Neuron (in vitro differentiated cells): ENCODE measurements at regions not wholly inside any gene's neighbourhood (a gene's known extent, or its start where the extent isn't known, plus 50 kb on each side); places are given as distances from the start of the nearest gene placed in this dataset.

Experiments used
- H2AFZ ChIP-seq: one replicate; pipeline ENCODE4 v1.6.1; 2013; ENCODE audit warnings: low read depth, mild to moderate bottlenecking, inconsistent platforms, low read length, moderate library complexity
- H3K27me3 ChIP-seq: one replicate; pipeline ENCODE4 v1.6.1; 2013; ENCODE audit warnings: low read length; ENCODE audit not compliant: insufficient read depth
- H3K36me3 ChIP-seq: one replicate; pipeline ENCODE4 v1.6.1; 2013; ENCODE audit warnings: low read length; ENCODE audit not compliant: insufficient read depth
- H3K4me1 ChIP-seq: one replicate; pipeline ENCODE4 v1.6.1; 2013; ENCODE audit warnings: low read length; ENCODE audit not compliant: insufficient read depth
- H3K4me3 ChIP-seq: 2 replicates; pipeline ENCODE4 v1.5.1; 2013; ENCODE audit warnings: mild to moderate bottlenecking, low read length, moderate library complexity
- H3K9me3 ChIP-seq: one replicate; pipeline ENCODE4 v1.6.1; 2013; ENCODE audit warnings: low read length

- no peaks in the 10 kb centered on the region for H3K4me1 ChIP-seq
- H3K9me3 ChIP-seq: no peaks in the 10 kb centered on the region
- no peak overlapping the region for H3K4me3 ChIP-seq
- H3K36me3 ChIP-seq: no peaks in the 10 kb centered on the region
- H2AFZ ChIP-seq: no peak overlapping the region
- H3K27me3 ChIP-seq: no peaks in the 10 kb centered on the region
Measured at GRCh38 chr3:137061186-137061585, 103.4 kb downstream of the IL20RB start.

GRCh38 chr3:137062250-137062649 lies 104.5 kb downstream of the IL20RB start:
- H3K4me3 ChIP-seq: no peak overlapping the region
- H2AFZ ChIP-seq: no peak overlapping the region
- no peaks in the 10 kb centered on the region for H3K9me3 ChIP-seq
- H3K27me3 ChIP-seq: no peaks in the 10 kb centered on the region
- H3K36me3 ChIP-seq: no peaks in the 10 kb centered on the region
- no peaks in the 10 kb centered on the region for H3K4me1 ChIP-seq

- Histone ChIP-seq H3K4me1 (no peaks in the 10 kb centered on the region), H3K4me3 (no peak overlapping the region), H3K27me3 (no peaks in the 10 kb centered on the region), H3K36me3 (no peaks in the 10 kb centered on the region), H2AFZ (no peak overlapping the region), H3K9me3 (no peaks in the 10 kb centered on the region)
Measured at GRCh38 chr3:137065381-137065780, 107.6 kb downstream of the IL20RB start.

- H3K36me3 ChIP-seq: no peaks in the 10 kb centered on the region
- no peaks in the 10 kb centered on the region for H3K4me1 ChIP-seq
- H3K27me3 ChIP-seq: no peaks in the 10 kb centered on the region
- H3K4me3 ChIP-seq: no peak overlapping the region
- H2AFZ ChIP-seq: no peak overlapping the region
- no peaks in the 10 kb centered on the region for H3K9me3 ChIP-seq
Measured at GRCh38 chr3:137066092-137066491, 108.3 kb downstream of the IL20RB start.

- no peaks in the 10 kb centered on the region for H3K9me3 ChIP-seq
- no peaks in the 10 kb centered on the region for H3K4me1 ChIP-seq
- H2AFZ ChIP-seq: no peak overlapping the region
Measured at GRCh38 chr3:137071104-137071503, 113.3 kb downstream of the IL20RB start.

GRCh38 chr3:137075020-137075419 lies 117.2 kb downstream of the IL20RB start:
- H3K9me3 ChIP-seq: no peaks in the 10 kb centered on the region
- no peak overlapping the region for H3K4me3 ChIP-seq
- no peaks in the 10 kb centered on the region for H3K27me3 ChIP-seq
- no peaks in the 10 kb centered on the region for H3K36me3 ChIP-seq
- H2AFZ ChIP-seq: no peak overlapping the region
- peaks cover 11% of the 10 kb centered on the region for H3K4me1 ChIP-seq

More at GRCh38 chr3:137071104-137071503, 113.3 kb downstream of the IL20RB start:
- no peaks in the 10 kb centered on the region for H3K27me3 ChIP-seq
- H3K36me3 ChIP-seq: no peaks in the 10 kb centered on the region
- no peak overlapping the region for H3K4me3 ChIP-seq

- Histone ChIP-seq H3K27me3 (no peaks in the 10 kb centered on the region), H3K4me1 (peaks cover 12% of the 10 kb centered on the region), H3K9me3 (no peaks in the 10 kb centered on the region), H3K4me3 (no peak overlapping the region), H2AFZ (no peak overlapping the region), H3K36me3 (no peaks in the 10 kb centered on the region)
Measured at GRCh38 chr3:137078040-137078439, 120.3 kb downstream of the IL20RB start.

GRCh38 chr3:137079571-137079970 lies 121.8 kb downstream of the IL20RB start:
- H3K4me3 ChIP-seq: no peak overlapping the region
- no peaks in the 10 kb centered on the region for H3K9me3 ChIP-seq
- H3K4me1 ChIP-seq: peaks cover 12% of the 10 kb centered on the region
- no peaks in the 10 kb centered on the region for H3K36me3 ChIP-seq
- H2AFZ ChIP-seq: no peak overlapping the region
- H3K27me3 ChIP-seq: no peaks in the 10 kb centered on the region

GRCh38 chr3:137081711-137082110 lies 123.9 kb downstream of the IL20RB start:
- H3K27me3 ChIP-seq: no peaks in the 10 kb centered on the region
- H3K36me3 ChIP-seq: no peaks in the 10 kb centered on the region
- H3K4me1 ChIP-seq: peaks cover 12% of the 10 kb centered on the region
- H3K9me3 ChIP-seq: no peaks in the 10 kb centered on the region
- no peak overlapping the region for H3K4me3 ChIP-seq
- H2AFZ ChIP-seq: no peak overlapping the region

GRCh38 chr3:137082763-137083162 lies 125.0 kb downstream of the IL20RB start:
- no peak overlapping the region for H3K4me3 ChIP-seq
- H3K36me3 ChIP-seq: no peaks in the 10 kb centered on the region
- H3K27me3 ChIP-seq: no peaks in the 10 kb centered on the region
- H3K9me3 ChIP-seq: no peaks in the 10 kb centered on the region
- H2AFZ ChIP-seq: no peak overlapping the region
- H3K4me1 ChIP-seq: peaks cover 12% of the 10 kb centered on the region

- H3K4me3 ChIP-seq: no peak overlapping the region
- H2AFZ ChIP-seq: no peak overlapping the region
- no peaks in the 10 kb centered on the region for H3K27me3 ChIP-seq
- H3K4me1 ChIP-seq: peaks cover 12% of the 10 kb centered on the region
- H3K9me3 ChIP-seq: no peaks in the 10 kb centered on the region
- no peaks in the 10 kb centered on the region for H3K36me3 ChIP-seq
Measured at GRCh38 chr3:137083332-137083731, 125.5 kb downstream of the IL20RB start.

GRCh38 chr3:137084586-137084985 lies 126.8 kb downstream of the IL20RB start:
- no peaks in the 10 kb centered on the region for H3K27me3 ChIP-seq
- H3K36me3 ChIP-seq: no peaks in the 10 kb centered on the region
- no peak overlapping the region for H2AFZ ChIP-seq
- H3K9me3 ChIP-seq: no peaks in the 10 kb centered on the region
- peaks cover 5% of the 10 kb centered on the region for H3K4me1 ChIP-seq
- no peak overlapping the region for H3K4me3 ChIP-seq

GRCh38 chr3:137097386-137097785 lies 139.6 kb downstream of the IL20RB start:
- Histone ChIP-seq H3K4me1 (no peaks in the 10 kb centered on the region), H2AFZ (no peak overlapping the region), H3K9me3 (no peaks in the 10 kb centered on the region), H3K27me3 (peaks cover 2% of the 10 kb centered on the region), H3K4me3 (no peak overlapping the region), H3K36me3 (no peaks in the 10 kb centered on the region)

- peaks cover 2% of the 10 kb centered on the region for H3K27me3 ChIP-seq
- no peak overlapping the region for H3K4me3 ChIP-seq
- H3K9me3 ChIP-seq: no peaks in the 10 kb centered on the region
- H3K4me1 ChIP-seq: no peaks in the 10 kb centered on the region
- H2AFZ ChIP-seq: no peak overlapping the region
- H3K36me3 ChIP-seq: no peaks in the 10 kb centered on the region
Measured at GRCh38 chr3:137097852-137098251, 140.1 kb downstream of the IL20RB start.
